Left hindlimb (tissue), 1 donor: ENCODE measurements at regions not wholly inside any gene's neighbourhood (a gene's known extent, or its start where the extent isn't known, plus 50 kb on each side); places are given as distances from the start of the nearest gene placed in this dataset.
"Not testable (repeated sequence)": the region's sequence is repeated elsewhere in the genome, so short reads cannot be mapped to it uniquely, and the experiment has no call there.

Experiments used
- DNase-seq: peaks from one replicate; pipeline ENCODE4 v3.0.0-alpha.2; 2018

DNA sequence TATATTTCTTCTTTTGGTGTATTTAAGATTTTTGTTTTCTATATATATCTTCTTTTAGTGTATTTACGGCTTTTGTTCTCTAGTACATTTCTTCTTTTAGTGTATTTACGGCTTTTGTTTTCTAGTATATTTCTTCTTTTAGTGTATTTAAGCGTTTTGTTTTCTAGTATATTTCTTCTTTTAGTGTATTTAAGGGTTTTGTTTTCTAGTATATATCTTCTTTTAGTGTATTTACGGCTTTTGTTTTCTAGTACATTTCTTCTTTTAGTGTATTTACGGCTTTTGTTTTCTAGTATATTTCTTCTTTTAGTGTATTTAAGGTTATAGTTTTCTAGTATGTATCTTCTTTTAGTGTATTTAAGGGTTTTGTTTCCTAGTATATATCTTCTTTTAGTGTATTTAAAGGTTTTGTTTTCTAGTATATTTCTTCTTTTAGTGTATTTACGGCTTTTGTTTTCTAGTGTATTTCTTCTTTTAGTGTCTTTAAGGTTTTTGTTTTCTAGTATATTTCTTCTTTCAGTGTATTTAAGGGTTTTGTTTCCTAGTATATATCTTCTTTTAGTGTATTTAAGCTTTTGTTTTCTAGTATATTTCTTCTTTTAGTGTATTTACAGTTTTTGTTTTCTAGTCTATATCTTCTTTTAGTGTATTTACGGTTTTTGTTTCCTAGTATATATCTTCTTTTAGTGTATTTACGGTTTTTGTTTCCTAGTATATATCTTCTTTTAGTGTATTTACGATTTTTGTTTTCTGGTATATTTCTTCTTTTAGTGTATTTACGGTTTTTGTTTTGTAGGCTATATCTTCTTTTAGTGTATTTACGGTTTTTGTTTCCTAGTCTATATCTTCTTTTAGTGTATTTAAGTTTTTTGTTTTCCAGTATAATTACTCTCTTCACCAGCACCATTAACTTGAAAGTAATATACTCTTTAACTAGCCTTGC is 249.4 kb downstream of the SHOX start:
- DNase-seq: not testable (repeated sequence)

- DNase-seq: no peak
Measured at GRCh38 chrX:874061-874460, 243.5 kb downstream of the SHOX start.

DNA sequence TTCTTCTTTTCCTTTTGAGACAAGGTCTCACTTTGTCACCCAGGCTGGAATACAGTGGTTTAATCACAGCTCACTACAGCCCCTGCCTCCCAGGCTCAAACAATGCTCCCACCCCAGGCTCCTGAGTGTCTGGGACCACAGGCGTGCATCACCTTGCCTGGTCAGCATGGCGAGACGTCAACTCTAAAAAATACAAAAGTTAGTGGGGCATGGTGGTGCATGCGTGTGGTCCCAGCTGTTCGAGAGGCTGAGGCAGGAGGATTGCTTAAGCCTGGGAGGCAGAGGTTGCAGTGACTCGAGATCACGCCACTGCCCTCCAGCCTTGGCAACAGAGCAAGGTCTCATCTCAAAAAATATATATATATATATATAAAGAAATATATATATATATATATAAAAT is 242.4 kb downstream of the SHOX start:
- no peak for DNase-seq

DNA sequence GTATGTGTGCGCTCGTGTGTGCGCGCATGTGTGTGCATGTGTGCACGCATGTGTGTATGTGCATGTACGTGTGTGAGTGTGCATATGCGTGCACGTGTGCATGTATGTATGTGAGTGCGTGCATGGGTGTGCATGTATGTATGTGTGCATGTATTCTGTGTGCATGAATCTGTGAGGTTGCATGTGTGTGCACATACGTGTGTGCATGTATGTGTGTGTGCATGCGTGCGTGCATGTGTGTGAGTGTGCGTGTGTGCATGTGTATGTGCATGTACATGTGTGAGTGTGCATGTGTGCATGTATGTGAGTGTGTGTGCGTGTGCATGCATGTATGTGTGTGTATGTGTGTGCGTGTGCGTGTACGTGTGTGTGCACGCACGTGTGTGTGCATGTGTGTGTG is 241.5 kb downstream of the SHOX start:
- DNase-seq: no peak

GRCh38 chrX:871626-872025 is 241.0 kb downstream of the SHOX start:
- no peak for DNase-seq

- DNase-seq: no peak
Measured at GRCh38 chrX:867966-868647, 237.5 kb downstream of the SHOX start.

GRCh38 chrX:867502-867901 is 236.9 kb downstream of the SHOX start:
- DNase-seq: no peak

- DNase-seq: peak; percentile 50
Measured at GRCh38 chrX:866441-866990, 235.9 kb downstream of the SHOX start.

DNA sequence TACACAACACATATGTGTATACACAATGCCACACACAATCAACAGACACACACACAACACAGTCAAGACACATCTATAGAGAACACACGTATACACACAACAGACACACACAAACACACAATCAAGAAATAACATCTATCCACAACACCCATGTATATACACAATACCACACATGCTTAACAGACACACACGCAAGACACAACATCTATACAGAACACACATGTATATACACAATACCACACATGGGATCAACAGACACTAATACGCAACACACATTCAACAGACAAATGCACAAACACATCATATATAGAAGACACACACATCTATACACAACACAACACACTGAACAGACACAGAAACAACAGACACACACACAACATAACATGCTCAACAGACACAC is 234.8 kb downstream of the SHOX start:
- DNase-seq: no peak

DNA sequence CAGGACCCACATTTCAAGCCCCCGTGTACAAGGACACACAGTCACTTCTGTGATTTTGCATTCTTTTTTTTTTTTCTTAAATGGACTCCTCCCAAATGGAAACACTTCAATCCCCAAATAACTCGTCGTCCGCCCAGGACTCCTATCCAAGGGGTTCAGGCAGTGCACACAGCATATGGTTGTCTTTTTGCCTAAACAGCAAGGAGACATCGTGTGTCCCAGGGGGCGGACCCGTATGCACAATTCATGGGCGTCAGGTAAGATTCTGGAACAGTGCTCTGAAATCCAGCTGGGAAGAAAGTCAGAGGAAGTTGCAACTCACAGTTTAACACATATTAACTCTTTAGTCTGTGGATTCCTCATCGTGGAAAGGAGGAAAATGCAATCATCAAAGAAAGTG is 231.3 kb downstream of the SHOX start:
- DNase-seq: no peak

DNA sequence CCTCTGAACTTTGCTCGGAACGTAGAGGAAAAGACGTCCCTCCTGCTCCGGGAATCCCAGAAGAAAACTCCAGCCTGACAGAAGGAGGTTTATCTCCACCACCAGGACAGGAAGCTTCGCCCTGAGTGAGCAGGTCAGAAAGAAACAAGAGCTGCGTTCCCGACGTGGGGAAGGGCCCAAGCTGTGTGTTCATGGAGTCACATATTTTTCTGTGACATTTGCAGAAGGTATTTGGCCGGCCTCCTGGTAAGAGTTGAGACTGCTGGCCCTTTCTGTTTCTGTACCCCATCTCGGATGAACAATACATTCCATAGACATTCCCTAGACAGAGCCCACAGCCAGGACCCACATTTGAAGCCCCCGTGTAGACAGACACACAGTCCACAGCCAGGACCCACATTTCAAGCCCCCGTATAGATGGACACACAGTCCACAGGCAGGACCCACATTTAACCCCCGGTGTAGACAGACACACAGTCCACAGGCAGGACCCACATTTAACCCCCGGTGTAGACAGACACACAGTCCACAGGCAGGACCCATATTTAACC is 230.8 kb downstream of the SHOX start:
- no peak for DNase-seq

GRCh38 chrX:859329-859728 is 228.7 kb downstream of the SHOX start:
- DNase-seq: no peak

DNA sequence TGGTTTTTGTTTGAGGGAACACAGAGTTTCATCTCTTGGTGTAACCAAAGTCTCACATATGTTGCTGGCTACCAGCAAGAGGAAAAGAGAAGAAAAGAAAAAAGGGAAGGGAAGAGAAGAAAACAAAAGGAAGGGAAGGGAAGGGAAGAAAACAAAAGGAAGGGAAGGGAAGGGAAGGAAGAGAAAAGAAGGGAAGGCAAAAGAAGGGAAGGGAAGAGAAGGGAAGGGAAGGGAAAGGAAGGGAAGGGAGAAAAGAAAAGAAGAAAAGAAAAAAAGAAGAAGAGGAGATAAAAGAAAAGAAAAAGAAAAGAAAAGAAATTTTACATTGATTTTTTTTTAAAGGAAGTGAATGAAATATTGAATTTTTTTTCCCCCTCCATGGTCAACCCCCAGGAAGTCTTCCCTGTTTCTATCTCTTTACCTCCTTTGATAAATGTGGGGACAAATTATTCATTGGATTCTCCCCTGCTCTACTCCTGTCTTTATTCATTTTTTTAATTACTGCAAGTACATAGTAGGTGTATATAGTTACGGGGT is 228.0 kb downstream of the SHOX start:
- no peak for DNase-seq

DNA sequence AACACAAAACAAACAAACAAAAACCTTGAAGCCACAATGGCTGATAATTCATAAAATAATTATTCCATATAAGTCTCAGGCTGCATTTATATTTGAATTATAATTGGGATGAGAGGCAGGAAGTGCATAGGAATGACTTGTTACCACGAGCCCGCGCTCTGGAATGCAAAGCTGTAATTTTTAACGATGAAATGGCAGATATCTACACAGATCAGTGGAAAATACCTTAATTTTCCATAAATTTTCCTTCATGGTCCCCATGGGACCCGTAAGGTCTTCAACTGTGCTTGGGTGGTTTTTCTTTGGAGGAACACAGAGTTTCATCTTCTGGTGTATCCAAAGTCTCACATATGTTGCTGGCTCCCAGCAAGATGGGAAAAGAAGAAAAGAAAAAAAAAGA is 226.8 kb downstream of the SHOX start:
- DNase-seq: no peak

DNA sequence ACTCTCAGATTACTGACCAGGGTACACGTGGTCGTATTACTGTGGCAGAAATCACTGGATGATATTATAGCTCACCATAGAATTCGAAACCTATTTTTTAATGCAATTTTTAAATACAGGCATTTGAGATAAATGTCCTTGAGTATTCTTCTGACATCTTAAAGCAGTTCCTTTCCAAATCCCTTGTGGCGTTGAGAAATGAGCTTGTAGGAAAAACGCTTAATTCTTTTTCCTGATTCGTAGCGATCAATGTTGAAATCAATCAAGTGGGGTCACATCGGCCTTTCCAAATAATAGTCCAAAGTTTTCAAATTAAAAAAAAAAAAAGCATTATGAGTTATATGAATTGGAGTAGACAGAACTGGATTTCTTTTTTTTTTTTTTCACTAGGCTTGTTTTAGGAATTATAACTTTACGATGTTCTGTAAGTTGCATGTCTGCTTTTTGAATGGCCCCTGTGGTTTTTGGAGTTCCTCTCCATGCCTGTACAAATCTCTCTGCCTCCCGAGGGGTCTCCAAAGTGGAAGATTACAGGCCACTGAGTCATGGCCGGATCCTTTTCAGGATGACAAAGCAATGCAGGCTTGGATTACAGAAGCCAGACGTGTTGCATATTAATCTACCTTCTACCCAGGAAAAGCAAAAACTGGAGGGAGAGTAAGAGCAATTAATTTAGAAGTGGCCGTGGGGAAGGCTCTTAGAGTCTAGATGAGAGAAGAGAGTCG is 226.1 kb downstream of the SHOX start:
- no peak for DNase-seq

GRCh38 chrX:853304-853703 is 222.7 kb downstream of the SHOX start:
- no peak for DNase-seq

DNA sequence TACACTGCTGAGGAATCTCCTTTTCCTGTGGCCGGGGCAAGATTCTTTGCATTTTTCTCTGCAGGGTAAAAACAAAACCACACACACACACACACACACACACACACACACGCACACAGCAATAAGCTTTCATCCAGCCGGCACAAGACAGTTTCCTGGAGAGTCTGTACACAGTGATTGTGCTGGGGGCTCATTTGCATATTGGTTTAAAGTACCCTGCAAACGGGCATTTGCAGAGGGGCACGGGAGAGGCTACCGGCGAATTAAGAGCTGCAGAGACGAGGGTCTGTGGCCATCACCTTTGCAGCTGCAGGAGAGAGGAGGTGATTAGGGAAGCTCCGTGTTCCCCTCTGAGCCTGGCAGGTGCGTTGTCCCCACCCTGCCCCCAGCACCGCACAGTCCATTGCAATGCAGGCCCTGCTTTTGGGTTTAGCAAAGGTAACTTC is 219.9 kb downstream of the SHOX start:
- no peak for DNase-seq

GRCh38 chrX:848386-848785 is 217.8 kb downstream of the SHOX start:
- peak; percentile 56 for DNase-seq

GRCh38 chrX:843306-843705 is 212.7 kb downstream of the SHOX start:
- DNase-seq: no peak

- DNase-seq: no peak
Measured at GRCh38 chrX:840556-840955, 210.0 kb downstream of the SHOX start.

DNA sequence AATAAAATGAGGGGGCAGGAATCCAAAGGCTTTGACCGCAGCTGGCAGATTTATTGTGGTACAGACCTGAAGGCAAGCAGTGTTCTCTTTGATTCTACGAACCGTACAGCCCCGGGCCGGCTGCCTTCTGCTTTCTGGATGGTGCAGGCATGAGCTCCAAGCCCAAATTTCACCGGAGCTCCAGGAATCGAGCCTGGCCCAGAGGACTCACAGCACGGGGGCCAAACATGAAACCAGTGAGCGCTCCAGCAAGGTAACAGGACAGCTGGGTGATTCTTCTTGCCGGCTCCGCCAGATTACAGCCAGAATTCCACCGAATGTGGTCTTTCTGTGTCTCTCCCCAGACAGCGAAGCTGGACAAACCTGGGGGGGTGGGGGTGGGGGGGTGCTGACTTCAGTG is 208.1 kb downstream of the SHOX start:
- DNase-seq: peak; percentile 50

DNA sequence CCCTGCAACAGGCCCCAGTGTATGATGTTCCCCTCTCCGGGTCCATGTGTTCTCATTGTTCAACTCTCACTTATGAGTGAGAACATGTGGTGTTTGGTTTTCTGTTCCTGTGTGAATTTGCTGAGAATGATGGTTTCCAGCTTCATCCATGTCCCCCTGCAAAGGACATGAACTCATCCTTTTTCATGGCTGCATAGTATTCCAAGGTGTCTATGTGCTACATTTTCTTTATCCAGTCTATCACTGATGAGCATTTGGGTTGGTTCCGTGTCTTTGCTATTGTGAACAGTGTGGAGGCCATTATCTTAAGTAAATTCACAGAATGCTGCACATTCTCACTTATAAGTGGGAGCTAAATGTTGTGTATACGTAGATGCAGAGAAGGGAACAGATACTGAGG is 205.3 kb downstream of the SHOX start:
- not testable (repeated sequence) for DNase-seq

GRCh38 chrX:830532-830931 is 199.9 kb downstream of the SHOX start:
- DNase-seq: no peak
